ENCODE measurements at regions not wholly inside any gene's neighbourhood (a gene's known extent, or its start where the extent isn't known, plus 50 kb on each side); places are given as distances from the start of the nearest gene placed in this dataset.

DNA sequence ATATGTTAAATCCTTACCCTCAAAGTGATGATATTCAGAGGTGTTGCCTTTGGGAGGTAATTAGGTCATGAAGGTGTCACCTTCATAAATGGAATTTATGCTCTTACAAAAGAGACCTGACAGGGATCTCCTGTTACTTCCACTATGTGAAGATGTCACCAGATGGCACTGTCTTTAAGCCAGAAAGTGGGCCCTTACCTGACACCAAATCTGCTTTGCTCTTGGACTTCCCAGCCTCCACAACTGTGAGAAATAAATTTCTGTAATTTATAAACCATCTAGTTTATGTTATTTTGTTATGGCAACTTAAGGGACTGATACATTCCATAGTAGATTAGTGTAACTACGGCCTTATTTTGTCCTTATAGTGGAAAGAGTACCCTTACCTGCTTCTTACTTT, 358.3 kb upstream of the SALL1 start:
- no peaks in the 10 kb centered on the region for H3K4me1 Mint-ChIP-seq (ENCODE audit: low read depth)
- no peak overlapping the region for H3K27ac Mint-ChIP-seq (ENCODE audit: unreplicated experiment)
- TF ChIP-seq, protein P1, sequence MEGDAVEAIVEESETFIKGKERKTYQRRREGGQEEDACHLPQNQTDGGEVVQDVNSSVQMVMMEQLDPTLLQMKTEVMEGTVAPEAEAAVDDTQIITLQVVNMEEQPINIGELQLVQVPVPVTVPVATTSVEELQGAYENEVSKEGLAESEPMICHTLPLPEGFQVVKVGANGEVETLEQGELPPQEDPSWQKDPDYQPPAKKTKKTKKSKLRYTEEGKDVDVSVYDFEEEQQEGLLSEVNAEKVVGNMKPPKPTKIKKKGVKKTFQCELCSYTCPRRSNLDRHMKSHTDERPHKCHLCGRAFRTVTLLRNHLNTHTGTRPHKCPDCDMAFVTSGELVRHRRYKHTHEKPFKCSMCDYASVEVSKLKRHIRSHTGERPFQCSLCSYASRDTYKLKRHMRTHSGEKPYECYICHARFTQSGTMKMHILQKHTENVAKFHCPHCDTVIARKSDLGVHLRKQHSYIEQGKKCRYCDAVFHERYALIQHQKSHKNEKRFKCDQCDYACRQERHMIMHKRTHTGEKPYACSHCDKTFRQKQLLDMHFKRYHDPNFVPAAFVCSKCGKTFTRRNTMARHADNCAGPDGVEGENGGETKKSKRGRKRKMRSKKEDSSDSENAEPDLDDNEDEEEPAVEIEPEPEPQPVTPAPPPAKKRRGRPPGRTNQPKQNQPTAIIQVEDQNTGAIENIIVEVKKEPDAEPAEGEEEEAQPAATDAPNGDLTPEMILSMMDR (IDR thresholded peaks at IDR 0.05) = no peak
- H3K4me3 Mint-ChIP-seq (ENCODE audit: unreplicated experiment) = no peak overlapping the region
- H3K9me3 Mint-ChIP-seq (ENCODE audit: low read depth) = peaks cover 8% of the 10 kb centered on the region
- DNase-seq (ENCODE audit: low spot score) = no peak
- peaks cover 3% of the 10 kb centered on the region for H3K27me3 Mint-ChIP-seq (ENCODE audit: low read depth)
- H3K36me3 Mint-ChIP-seq (ENCODE audit: low read depth) = no peaks in the 10 kb centered on the region

DNA sequence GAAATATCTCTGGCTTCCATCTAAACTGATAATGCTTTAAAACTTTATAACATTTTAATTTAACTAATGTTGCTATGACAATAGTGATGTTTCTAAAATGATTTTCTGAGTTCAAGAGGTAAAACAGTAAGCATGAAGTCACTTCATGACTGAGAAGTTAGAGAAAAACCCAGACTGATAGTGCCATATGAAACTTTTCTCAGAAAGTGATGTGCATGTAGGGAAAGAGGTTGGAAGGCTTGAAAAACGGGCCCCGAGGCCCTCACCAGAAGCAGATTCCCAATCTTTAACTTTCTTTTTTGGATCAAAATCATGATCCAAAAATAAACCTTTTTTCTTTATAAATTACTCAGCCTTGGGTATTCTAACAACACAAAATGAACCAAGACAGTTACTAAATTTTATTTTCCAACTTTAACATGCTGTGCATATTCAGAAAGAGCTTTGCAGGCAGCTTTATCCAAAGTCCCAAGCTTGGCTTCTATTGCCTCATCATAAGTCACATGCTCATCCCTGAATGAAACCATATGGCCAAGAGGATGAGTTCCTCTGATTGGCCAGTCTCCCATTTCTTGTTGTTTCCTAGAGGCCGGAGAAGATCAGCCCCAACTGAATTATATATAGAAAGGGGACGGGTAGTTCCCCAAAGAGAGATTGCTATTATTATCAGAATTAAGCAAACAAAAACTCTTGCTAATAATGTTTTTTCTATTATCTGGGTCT, 357.6 kb upstream of the SALL1 start:
- TF ChIP-seq, protein P1 (IDR thresholded peaks at IDR 0.05) = no peak
- no peak for DNase-seq (ENCODE audit: low spot score)
- no peak overlapping the region for H3K4me3 Mint-ChIP-seq (ENCODE audit: unreplicated experiment)

DNA sequence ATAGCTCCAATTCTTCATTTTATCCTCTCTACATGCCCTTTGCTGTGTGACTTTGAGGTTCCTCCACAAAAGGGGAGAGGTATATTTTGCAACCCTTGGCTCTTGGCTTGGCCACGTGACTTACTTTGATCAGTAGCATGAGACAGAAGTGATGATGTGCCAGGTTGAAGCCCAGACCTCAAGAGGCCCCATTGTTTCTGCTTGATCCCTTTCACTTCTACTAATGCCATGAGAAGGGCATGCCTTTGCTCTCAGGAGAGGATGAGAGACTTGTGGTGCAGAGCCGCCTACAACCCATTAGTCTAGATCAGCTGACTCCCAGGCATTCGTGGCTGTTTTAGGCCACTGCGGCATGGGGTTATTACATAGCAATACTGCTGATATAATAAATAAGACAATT, 356.2 kb upstream of the SALL1 start:
- Mint-ChIP-seq H3K4me3 (ENCODE audit: unreplicated experiment) (no peak overlapping the region), H3K4me1 (ENCODE audit: low read depth) (no peaks in the 10 kb centered on the region), H3K36me3 (ENCODE audit: low read depth) (no peaks in the 10 kb centered on the region), H3K27ac (ENCODE audit: unreplicated experiment) (no peak overlapping the region), H3K9me3 (ENCODE audit: low read depth) (peaks cover 8% of the 10 kb centered on the region), H3K27me3 (ENCODE audit: low read depth) (peaks cover 3% of the 10 kb centered on the region)
- DNase-seq (ENCODE audit: low spot score) = no peak
- TF ChIP-seq, protein P1 (IDR thresholded peaks at IDR 0.05) = no peak

More for the DNA sequence above, 357.6 kb upstream of the SALL1 start:
- Mint-ChIP-seq H3K9me3 (ENCODE audit: low read depth) (peaks cover 8% of the 10 kb centered on the region), H3K27ac (ENCODE audit: unreplicated experiment) (no peak overlapping the region), H3K36me3 (ENCODE audit: low read depth) (no peaks in the 10 kb centered on the region), H3K4me1 (ENCODE audit: low read depth) (no peaks in the 10 kb centered on the region), H3K27me3 (ENCODE audit: low read depth) (peaks cover 3% of the 10 kb centered on the region)

DNA sequence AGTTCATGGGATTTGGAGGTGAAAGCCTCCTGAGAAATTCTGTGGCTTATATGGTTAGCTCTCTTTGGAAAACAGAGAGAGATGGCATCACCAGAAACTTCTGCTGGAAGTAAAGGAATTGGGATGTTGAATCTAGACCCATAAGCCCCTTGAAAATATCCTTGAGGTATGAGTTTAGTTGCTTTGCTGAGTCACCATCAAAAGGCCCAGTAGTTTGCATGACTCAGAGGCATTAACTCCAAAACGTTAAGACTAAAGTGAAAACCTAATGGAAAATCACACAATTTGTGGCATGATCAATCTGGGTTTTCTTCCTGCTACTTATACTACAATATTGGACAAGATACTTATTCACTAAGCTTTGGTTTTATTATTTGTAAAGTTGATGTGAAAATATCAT, 349.2 kb upstream of the SALL1 start:
- Mint-ChIP-seq H3K9me3 (ENCODE audit: low read depth) (no peaks in the 10 kb centered on the region), H3K36me3 (ENCODE audit: low read depth) (no peaks in the 10 kb centered on the region), H3K4me1 (ENCODE audit: low read depth) (no peaks in the 10 kb centered on the region), H3K27me3 (ENCODE audit: low read depth) (peaks cover 2% of the 10 kb centered on the region), H3K4me3 (ENCODE audit: unreplicated experiment) (no peak overlapping the region), H3K27ac (ENCODE audit: unreplicated experiment) (no peak overlapping the region)
- TF ChIP-seq, protein P1 (IDR thresholded peaks at IDR 0.05) = no peak
- DNase-seq (ENCODE audit: low spot score) = no peak

DNA sequence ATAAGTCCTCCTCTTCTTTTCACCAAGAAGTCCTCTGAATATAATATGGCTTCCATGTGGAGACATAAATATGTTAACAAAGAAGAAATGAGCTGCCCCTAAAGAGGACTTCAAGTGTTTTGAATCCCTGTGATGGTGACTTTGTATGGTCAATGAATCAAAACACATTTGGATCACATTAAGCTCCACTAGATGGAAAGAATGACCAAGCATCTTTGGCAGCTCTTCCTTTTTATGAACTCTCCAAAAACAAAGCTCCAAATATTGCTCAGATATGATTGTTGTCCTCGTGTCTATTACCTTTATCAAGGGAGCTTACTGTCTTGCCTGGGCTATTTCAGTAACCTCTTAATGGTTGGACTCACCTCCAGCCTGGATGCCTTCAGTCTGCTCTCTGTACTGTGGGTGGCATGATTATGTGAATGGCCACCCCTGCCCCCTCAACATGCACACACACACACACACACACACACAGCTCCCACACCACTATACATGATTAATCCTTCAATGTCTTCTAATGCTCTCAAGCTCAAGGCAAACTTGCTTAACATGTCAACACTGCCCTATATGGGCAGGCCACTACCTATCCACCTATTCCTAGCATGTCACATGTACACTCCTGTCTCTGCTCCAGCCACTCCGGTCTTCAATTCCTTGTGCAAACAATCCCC, 346.6 kb upstream of the SALL1 start:
- H3K9me3 Mint-ChIP-seq (ENCODE audit: low read depth) = no peaks in the 10 kb centered on the region
- no peak for DNase-seq (ENCODE audit: low spot score)
- H3K4me3 Mint-ChIP-seq (ENCODE audit: unreplicated experiment) = no peak overlapping the region
- TF ChIP-seq, protein P1 (IDR thresholded peaks at IDR 0.05) = no peak
- no peaks in the 10 kb centered on the region for H3K27me3 Mint-ChIP-seq (ENCODE audit: low read depth)
- no peaks in the 10 kb centered on the region for H3K4me1 Mint-ChIP-seq (ENCODE audit: low read depth)
- no peaks in the 10 kb centered on the region for H3K36me3 Mint-ChIP-seq (ENCODE audit: low read depth)
- H3K27ac Mint-ChIP-seq (ENCODE audit: unreplicated experiment) = no peak overlapping the region

Data from chondrocyte (in vitro differentiated cells).